ENCODE measurements at regions not wholly inside any gene's neighbourhood (a gene's known extent, or its start where the extent isn't known, plus 50 kb on each side); places are given as distances from the start of the nearest gene placed in this dataset.

DNA sequence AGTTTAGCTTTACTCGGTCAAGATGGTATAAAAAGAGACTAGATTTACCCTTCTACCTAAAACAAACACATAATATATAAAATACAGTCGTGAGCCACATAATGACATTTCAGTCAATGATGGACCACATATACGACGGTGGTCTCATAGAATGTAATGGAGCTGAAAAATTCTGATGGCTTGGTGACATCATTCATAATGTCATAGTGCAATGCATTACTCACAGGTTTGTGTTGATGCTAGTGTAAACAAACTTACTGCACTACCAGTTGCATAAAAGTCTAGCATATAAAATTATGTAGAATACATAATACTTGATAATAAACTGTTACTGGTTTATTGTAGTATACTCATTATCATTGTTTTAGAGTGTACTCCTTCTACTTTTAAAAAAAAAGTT, 115.9 kb upstream of the GDNF start:
- ChIA-PET CTCF (ENCODE audit: unreplicated experiment) (no interaction called here), POLR2A (interaction anchor here (1.7 kb wide), 1 partner anchor 11 kb away, joined by 8 read pairs; no protein-coding TSS in a partner anchor)
- Histone ChIP-seq H3K79me2 (ENCODE audit: insufficient read depth, low read depth, low read length) (no peaks in the 10 kb centered on the region), H3K4me2 (ENCODE audit: low read length) (no peak overlapping the region), H3K4me3 (ENCODE audit: low read depth, low read length, poor library complexity, severe bottlenecking) (no peak overlapping the region), H3K27ac (ENCODE audit: low read depth, low read length, poor library complexity, severe bottlenecking) (no peak overlapping the region), H2AFZ (ENCODE audit: low read length) (no peak overlapping the region), H3K9me2 (ENCODE audit: insufficient read depth, low read length) (no peaks in the 10 kb centered on the region), H3K36me3 (ENCODE audit: insufficient read depth, low read length) (no peaks in the 10 kb centered on the region), H4K20me1 (ENCODE audit: insufficient read depth, low read length) (no peaks in the 10 kb centered on the region), H3K4me1 (ENCODE audit: insufficient read depth, low read length, poor library complexity, severe bottlenecking) (no peaks in the 10 kb centered on the region), H3K9me3 (ENCODE audit: low read length) (no peaks in the 10 kb centered on the region)
- DNase-seq (ENCODE audit: low spot score) = no peak
- intact Hi-C loops (cut with micrococcal nuclease; ENCODE audit: unreplicated experiment) = no loop called here
- TF ChIP-seq, protein P1, sequence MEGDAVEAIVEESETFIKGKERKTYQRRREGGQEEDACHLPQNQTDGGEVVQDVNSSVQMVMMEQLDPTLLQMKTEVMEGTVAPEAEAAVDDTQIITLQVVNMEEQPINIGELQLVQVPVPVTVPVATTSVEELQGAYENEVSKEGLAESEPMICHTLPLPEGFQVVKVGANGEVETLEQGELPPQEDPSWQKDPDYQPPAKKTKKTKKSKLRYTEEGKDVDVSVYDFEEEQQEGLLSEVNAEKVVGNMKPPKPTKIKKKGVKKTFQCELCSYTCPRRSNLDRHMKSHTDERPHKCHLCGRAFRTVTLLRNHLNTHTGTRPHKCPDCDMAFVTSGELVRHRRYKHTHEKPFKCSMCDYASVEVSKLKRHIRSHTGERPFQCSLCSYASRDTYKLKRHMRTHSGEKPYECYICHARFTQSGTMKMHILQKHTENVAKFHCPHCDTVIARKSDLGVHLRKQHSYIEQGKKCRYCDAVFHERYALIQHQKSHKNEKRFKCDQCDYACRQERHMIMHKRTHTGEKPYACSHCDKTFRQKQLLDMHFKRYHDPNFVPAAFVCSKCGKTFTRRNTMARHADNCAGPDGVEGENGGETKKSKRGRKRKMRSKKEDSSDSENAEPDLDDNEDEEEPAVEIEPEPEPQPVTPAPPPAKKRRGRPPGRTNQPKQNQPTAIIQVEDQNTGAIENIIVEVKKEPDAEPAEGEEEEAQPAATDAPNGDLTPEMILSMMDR (conservative IDR thresholded peaks at IDR 0.05; ENCODE audit: low read length) = no peak
- no peak for TF ChIP-seq EZH2phosphoT487 (IDR thresholded peaks at IDR 0.05; ENCODE audit: borderline replicate concordance, low read depth, low read length)
- no TSS peak for BruUV-seq (replicated peaks)

DNA sequence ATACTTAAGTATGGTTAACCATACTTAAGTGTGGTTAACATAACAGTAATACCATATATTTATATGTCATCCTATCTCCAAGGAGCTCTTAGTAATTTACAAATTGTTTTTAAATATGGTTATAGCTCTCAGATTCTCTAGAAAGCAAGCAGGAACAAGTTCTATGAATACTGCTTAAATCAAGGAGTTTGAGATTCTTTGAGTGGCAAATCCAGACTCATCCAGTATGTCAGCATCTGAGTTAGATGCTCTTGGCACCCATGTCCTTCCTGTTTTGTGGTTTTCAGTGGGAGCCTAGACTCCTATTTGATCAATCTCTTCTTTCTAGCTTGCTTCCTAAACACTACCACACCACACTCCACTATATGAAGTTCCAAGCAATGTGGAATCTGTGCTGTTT, 114.7 kb upstream of the GDNF start:
- POLR2A ChIA-PET = interaction anchor here (0.8 to 1.4 kb wide), 2 partner anchors 10 to 15 kb away, joined by 3 to 4 read pairs; no protein-coding TSS in a partner anchor
- Histone ChIP-seq H3K27ac (ENCODE audit: low read depth, low read length, poor library complexity, severe bottlenecking) (no peak overlapping the region), H4K20me1 (ENCODE audit: insufficient read depth, low read length) (no peaks in the 10 kb centered on the region)

More for the DNA sequence above, 114.7 kb upstream of the GDNF start:
- Histone ChIP-seq H3K4me1 (ENCODE audit: insufficient read depth, low read length, poor library complexity, severe bottlenecking) (no peaks in the 10 kb centered on the region), H2AFZ (ENCODE audit: low read length) (no peak overlapping the region), H3K4me3 (ENCODE audit: low read depth, low read length, poor library complexity, severe bottlenecking) (no peak overlapping the region), H3K79me2 (ENCODE audit: insufficient read depth, low read depth, low read length) (no peaks in the 10 kb centered on the region), H3K4me2 (ENCODE audit: low read length) (no peak overlapping the region), H3K36me3 (ENCODE audit: insufficient read depth, low read length) (no peaks in the 10 kb centered on the region), H3K9me2 (ENCODE audit: insufficient read depth, low read length) (no peaks in the 10 kb centered on the region), H3K9me3 (ENCODE audit: low read length) (no peaks in the 10 kb centered on the region)
- no TSS peak for BruUV-seq (replicated peaks)
- CTCF ChIA-PET (ENCODE audit: unreplicated experiment) = no interaction called here
- intact Hi-C loops (cut with micrococcal nuclease; ENCODE audit: unreplicated experiment) = no loop called here
- TF ChIP-seq, protein P1 (conservative IDR thresholded peaks at IDR 0.05; ENCODE audit: low read length) = no peak
- TF ChIP-seq EZH2phosphoT487 (IDR thresholded peaks at IDR 0.05; ENCODE audit: borderline replicate concordance, low read depth, low read length) = no peak
- DNase-seq (ENCODE audit: low spot score) = no peak

All from OCI-LY7 (cell line).